Right lobe of liver (tissue), 4 donors: ENCODE measurements at regions not wholly inside any gene's neighbourhood (a gene's known extent, or its start where the extent isn't known, plus 50 kb on each side); places are given as distances from the start of the nearest gene placed in this dataset.

Source experiments
- CTCF ChIP-seq, 4 donors: fragments of 200-600 bp in 3 of 4; fragments of 450-650 bp in 1 of 4; IDR thresholded peaks; one replicate each; pipeline versions ENCODE4 v1.5.1 to v1.8.0; 2016 to 2022; ENCODE audit warnings: antibody characterized with exemption in 4 of 4, mild to moderate bottlenecking in 2 of 4
- POLR2A ChIP-seq: fragments of 450-650 bp; IDR thresholded peaks from one replicate; pipeline ENCODE4 v1.6.1; 2017; ENCODE audit warnings: antibody characterized with exemption, mild to moderate bottlenecking
- donor health status: DM: no; HTN: no; CAD: no.
- donor health status: DM: no; HTN: no; CAD: no.
- donor health status: DM: no; HTN: yes; CAD: no.

- TF ChIP-seq POLR2A = no peak
- TF ChIP-seq CTCF (IDR thresholded peaks at IDR 0.05) = no peak
These were observed 161.9 kb upstream of the TSHZ3 start for GRCh38 chr19:31511098-31511497.
